Liver (tissue), 3 donors: ENCODE measurements at regions not wholly inside any gene's neighbourhood (a gene's known extent, or its start where the extent isn't known, plus 50 kb on each side); places are given as distances from the start of the nearest gene placed in this dataset.

Source experiments
- CTCF ChIP-seq: fragments of 150-350 bp; IDR thresholded peaks from 2 replicates; pipeline ENCODE4 v1.5.1; 2017; ENCODE audit warnings: improper control_type of control experiment, low read depth, low read length; ENCODE audit not compliant: missing input control
- GABPA ChIP-seq, 2 donors: IDR thresholded peaks in 1 of 2; conservative IDR thresholded peaks in 1 of 2; 2 replicates each; pipeline ENCODE4 v1.6.1; 2016; ENCODE audit warnings: antibody characterized with exemption in 2 of 2, mild to moderate bottlenecking in 1 of 2, moderate library complexity in 1 of 2
- MAX ChIP-seq: IDR thresholded peaks from 2 replicates; pipeline ENCODE4 v1.6.1; 2016; ENCODE audit warnings: antibody characterized with exemption
- RAD21 ChIP-seq, 2 donors: IDR thresholded peaks; 2 replicates each; pipeline ENCODE4 v1.6.1; 2016; ENCODE audit warnings: antibody characterized with exemption in 2 of 2, mild to moderate bottlenecking in 2 of 2
- REST ChIP-seq: IDR thresholded peaks from 2 replicates; pipeline ENCODE4 v1.6.1; 2016; ENCODE audit warnings: antibody characterized with exemption, mild to moderate bottlenecking
- donor health status: healthy.
- donor health status: healthy.

- TF ChIP-seq RAD21 (IDR thresholded peaks at IDR 0.05) = no peak
- no peak for TF ChIP-seq CTCF
- no peak for TF ChIP-seq MAX
- TF ChIP-seq REST = no peak
- no peak for TF ChIP-seq GABPA (IDR thresholded peaks at IDR 0.05 in 1 of 2, conservative IDR thresholded peaks at IDR 0.05 in 1 of 2)
Measured at GRCh38 chr7:17674166-17674942, 265.9 kb downstream of the SNX13 start.
